ENCODE measurements at regions not wholly inside any gene's neighbourhood (a gene's known extent, or its start where the extent isn't known, plus 50 kb on each side); places are given as distances from the start of the nearest gene placed in this dataset.

DNA sequence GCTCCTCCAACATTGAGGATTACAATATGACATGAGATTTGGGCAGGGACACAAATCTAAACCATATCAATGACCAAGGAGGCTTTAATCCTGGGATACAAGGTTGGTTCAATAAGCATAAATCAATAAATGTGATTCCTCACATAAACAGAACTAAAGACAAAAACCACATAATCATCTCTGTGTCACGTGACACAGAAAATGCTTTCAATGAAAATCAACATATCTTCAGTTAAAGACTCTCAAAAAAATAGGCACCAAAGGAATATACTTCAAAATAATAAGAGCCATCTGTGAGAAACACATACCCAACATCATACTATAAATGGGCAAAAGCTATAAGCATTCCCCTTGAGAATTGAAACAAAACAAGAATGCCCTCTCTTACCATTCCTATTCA, 604.9 kb downstream of the SEMA5A start (continued):
- TF ChIP-seq GABPA (IDR thresholded peaks at IDR 0.05; ENCODE audit: borderline replicate concordance, insufficient read depth, low read length), result no peak

All from H1 (cell line).